HL-60 (cell line): ENCODE measurements at regions not wholly inside any gene's neighbourhood (a gene's known extent, or its start where the extent isn't known, plus 50 kb on each side); places are given as distances from the start of the nearest gene placed in this dataset.

Source experiments
- DNase-seq, 2 experiments: peaks; one replicate each; pipeline ENCODE4 v3.0.0-alpha.2; 2010 to 2020; ENCODE audit warnings: low read depth in 1 of 2, low spot score in 1 of 2
- H3K27ac ChIP-seq: fragments of 250-450 bp; sonication (Bioruptor Pico); replicated peaks from 2 replicates; pipeline ENCODE4 v1.5.1; 2020; ENCODE audit warnings: mild to moderate bottlenecking, moderate library complexity
- H3K27me3 ChIP-seq: fragments of 250-450 bp; sonication (Bioruptor Pico); 2 replicates; pipeline ENCODE4 v1.5.1; 2021; ENCODE audit warnings: mild to moderate bottlenecking, moderate library complexity; ENCODE audit not compliant: insufficient read depth, poor library complexity, severe bottlenecking
- H3K4me3 ChIP-seq: replicated peaks from 2 replicates; pipeline ENCODE4 v1.5.1; 2011; ENCODE audit warnings: mild to moderate bottlenecking, control low read depth, low read length; ENCODE audit not compliant: insufficient read depth
- GABPA ChIP-seq: IDR thresholded peaks from 2 replicates; pipeline ENCODE4 v1.6.1; 2012; ENCODE audit warnings: low read depth
- POLR2AphosphoS5 ChIP-seq: IDR thresholded peaks from 2 replicates; pipeline ENCODE4 v1.6.1; 2012; ENCODE audit warnings: low read depth
- SPI1 ChIP-seq: IDR thresholded peaks from 2 replicates; pipeline ENCODE4 v1.6.1; 2012; ENCODE audit warnings: low read depth, mild to moderate bottlenecking, borderline replicate concordance
- TF ChIP-seq, protein P1 (sequence below): IDR thresholded peaks from 2 replicates; pipeline ENCODE4 v1.6.1; 2012; ENCODE audit warnings: low read depth; ENCODE audit not compliant: insufficient replicate concordance
- TF ChIP-seq, protein P2 (sequence below): IDR thresholded peaks from one replicate; pipeline ENCODE4 v1.5.1; 2011; ENCODE audit warnings: low read length, control low read depth, inconsistent platforms; ENCODE audit not compliant: insufficient read depth

DNA sequence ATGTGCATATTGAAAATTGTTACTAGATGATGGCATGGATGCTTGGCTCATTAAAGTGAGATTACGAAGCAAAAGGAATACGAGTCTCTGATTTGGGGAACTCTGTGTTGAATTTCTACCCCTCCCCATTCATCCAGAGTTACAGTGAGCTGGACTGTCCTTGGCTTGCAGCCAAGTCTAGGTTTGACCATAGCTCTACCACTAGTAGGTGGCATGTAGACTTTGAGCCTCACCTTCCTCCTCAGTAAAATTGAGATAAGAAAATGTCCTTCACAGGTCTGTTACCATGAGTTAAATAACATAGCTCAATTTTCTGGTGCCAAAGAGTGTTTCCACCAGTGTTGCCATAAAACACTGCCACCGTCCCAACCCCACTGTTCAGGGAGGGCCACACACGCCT, 727.6 kb upstream of the ID2 start:
- Histone ChIP-seq H3K27me3 (no peaks in the 10 kb centered on the region), H3K4me3 (no peak overlapping the region), H3K27ac (no peak overlapping the region)
- DNase-seq = no peak
- TF ChIP-seq SPI1 = no peak
- TF ChIP-seq POLR2AphosphoS5 = no peak
- TF ChIP-seq, protein P1, sequence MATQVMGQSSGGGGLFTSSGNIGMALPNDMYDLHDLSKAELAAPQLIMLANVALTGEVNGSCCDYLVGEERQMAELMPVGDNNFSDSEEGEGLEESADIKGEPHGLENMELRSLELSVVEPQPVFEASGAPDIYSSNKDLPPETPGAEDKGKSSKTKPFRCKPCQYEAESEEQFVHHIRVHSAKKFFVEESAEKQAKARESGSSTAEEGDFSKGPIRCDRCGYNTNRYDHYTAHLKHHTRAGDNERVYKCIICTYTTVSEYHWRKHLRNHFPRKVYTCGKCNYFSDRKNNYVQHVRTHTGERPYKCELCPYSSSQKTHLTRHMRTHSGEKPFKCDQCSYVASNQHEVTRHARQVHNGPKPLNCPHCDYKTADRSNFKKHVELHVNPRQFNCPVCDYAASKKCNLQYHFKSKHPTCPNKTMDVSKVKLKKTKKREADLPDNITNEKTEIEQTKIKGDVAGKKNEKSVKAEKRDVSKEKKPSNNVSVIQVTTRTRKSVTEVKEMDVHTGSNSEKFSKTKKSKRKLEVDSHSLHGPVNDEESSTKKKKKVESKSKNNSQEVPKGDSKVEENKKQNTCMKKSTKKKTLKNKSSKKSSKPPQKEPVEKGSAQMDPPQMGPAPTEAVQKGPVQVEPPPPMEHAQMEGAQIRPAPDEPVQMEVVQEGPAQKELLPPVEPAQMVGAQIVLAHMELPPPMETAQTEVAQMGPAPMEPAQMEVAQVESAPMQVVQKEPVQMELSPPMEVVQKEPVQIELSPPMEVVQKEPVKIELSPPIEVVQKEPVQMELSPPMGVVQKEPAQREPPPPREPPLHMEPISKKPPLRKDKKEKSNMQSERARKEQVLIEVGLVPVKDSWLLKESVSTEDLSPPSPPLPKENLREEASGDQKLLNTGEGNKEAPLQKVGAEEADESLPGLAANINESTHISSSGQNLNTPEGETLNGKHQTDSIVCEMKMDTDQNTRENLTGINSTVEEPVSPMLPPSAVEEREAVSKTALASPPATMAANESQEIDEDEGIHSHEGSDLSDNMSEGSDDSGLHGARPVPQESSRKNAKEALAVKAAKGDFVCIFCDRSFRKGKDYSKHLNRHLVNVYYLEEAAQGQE = no peak
- TF ChIP-seq, protein P2, sequence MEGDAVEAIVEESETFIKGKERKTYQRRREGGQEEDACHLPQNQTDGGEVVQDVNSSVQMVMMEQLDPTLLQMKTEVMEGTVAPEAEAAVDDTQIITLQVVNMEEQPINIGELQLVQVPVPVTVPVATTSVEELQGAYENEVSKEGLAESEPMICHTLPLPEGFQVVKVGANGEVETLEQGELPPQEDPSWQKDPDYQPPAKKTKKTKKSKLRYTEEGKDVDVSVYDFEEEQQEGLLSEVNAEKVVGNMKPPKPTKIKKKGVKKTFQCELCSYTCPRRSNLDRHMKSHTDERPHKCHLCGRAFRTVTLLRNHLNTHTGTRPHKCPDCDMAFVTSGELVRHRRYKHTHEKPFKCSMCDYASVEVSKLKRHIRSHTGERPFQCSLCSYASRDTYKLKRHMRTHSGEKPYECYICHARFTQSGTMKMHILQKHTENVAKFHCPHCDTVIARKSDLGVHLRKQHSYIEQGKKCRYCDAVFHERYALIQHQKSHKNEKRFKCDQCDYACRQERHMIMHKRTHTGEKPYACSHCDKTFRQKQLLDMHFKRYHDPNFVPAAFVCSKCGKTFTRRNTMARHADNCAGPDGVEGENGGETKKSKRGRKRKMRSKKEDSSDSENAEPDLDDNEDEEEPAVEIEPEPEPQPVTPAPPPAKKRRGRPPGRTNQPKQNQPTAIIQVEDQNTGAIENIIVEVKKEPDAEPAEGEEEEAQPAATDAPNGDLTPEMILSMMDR = no peak

DNA sequence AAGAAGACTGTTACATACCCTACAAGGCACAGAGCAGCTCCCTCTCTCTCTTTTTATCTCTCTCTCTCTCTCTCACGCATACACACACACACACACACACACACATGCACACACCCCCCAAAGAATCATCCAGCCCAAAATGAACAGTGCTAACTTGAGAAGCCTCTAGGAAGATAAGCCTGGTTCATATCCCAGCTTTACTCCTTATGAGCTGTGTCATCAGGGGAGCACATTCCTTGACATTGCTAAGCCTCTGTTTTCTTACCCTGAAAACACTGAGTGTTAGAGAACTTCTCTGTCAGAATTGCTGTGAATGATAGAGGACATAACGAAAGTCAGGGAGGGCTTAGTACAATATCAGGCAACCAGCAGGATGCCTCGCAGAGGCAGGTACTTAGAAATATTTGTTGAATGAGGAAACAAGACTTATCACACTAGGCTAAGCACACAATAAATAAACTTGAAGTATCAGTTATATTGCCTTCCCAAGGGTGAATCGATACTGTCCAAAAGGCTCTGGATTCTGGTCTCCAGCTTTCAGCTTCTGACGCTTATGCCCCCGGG, 725.6 kb upstream of the ID2 start:
- no peak overlapping the region for H3K27ac ChIP-seq
- TF ChIP-seq SPI1 = no peak
- TF ChIP-seq POLR2AphosphoS5 = no peak
- TF ChIP-seq, protein P1 = no peak
- TF ChIP-seq GABPA = no peak
- TF ChIP-seq, protein P2 = no peak
- no peak for DNase-seq
- no peaks in the 10 kb centered on the region for H3K27me3 ChIP-seq
- no peak overlapping the region for H3K4me3 ChIP-seq

DNA sequence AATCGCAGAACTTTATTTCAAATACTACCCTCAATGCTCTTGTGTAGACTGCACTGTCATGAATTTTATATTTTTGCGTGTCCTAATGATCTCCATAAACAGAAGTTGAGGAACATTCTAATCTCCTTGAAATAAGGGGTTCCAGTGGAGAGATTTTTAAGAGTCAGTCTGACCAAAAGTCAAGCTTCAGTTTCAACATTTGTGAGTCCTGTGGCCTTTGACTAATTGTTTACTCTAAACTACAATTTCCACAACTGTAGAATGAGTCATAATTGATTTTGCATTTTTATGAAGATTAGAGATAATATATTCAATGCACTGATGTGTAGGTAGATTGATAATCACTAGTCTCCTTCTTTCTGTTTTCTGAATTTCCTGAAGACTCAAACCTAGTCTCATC, 720.3 kb upstream of the ID2 start:
- Histone ChIP-seq H3K4me3 (no peak overlapping the region), H3K27ac (no peak overlapping the region), H3K27me3 (no peaks in the 10 kb centered on the region)
- no peak for DNase-seq
- TF ChIP-seq SPI1 (no peak), GABPA (no peak), POLR2AphosphoS5 (no peak)
- TF ChIP-seq, protein P1 = no peak
- TF ChIP-seq, protein P2 = no peak
